ENCODE measurements at regions not wholly inside any gene's neighbourhood (a gene's known extent, or its start where the extent isn't known, plus 50 kb on each side); places are given as distances from the start of the nearest gene placed in this dataset.
A peak's percentile ranks its signal among the peaks of the same experiment; 100 is the strongest.
"Not testable (repeated sequence)": the region's sequence is repeated elsewhere in the genome, so short reads cannot be mapped to it uniquely, and the experiment has no call there.

DNA sequence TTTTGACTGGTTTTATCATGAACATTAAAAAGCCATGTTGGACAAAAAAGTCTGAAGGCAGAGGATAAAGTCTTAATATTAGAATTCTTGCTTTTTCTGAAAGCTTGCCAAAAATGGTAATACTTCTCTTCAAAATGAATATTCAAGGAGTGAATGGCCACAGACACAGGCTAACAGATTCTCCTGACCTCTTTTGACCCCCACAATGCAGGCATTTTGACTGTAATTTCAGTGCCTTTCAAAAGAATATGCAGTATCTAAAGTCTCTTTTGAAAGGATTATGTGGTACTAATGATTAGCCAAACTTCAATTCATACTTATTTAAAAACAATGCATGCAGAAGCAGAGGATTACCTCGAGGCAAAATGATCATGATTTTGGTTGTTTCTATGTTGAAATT lies 557.8 kb upstream of the GCFC2 start:
- no peak for DNase-seq (ENCODE audit: low read depth, low spot score)

GRCh38 chr2:76257802-76258201 lies 547.1 kb upstream of the GCFC2 start:
- no peak for DNase-seq (ENCODE audit: low read depth, low spot score)

DNA sequence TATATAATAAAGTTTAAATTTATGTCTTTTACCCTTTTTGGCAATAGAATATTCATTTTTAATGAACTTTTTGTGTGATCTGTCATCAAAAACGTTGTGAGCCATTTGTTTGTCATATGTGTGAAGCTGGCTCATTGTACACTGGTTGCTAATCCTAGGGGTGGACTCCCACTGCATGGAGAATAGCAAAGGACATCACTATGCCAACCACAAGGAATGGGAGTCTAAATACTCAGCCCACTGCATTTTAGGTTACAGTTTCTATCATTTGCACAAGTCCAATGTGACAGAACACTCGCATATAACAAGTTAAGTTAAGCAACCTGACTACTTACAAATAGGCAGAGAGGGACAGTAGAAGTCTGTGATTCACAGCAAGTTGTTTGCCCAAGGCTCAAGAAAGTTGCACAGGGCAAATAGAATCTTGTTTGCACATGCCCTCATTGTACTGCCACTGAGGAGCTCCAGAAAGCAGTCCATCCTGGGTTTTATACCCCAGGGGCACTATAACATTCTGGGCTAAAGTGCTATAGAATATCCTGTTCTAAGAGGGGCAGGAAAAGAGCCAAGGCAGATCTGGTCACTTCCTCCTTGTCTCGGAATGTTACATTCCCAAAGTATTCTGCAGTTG lies 545.9 kb upstream of the GCFC2 start:
- DNase-seq (ENCODE audit: low read depth, low spot score): no peak

GRCh38 chr2:76252704-76253103 lies 542.0 kb upstream of the GCFC2 start:
- DNase-seq (ENCODE audit: low read depth, low spot score): no peak

GRCh38 chr2:76251342-76251741 lies 540.6 kb upstream of the GCFC2 start:
- no peak for DNase-seq (ENCODE audit: low read depth, low spot score)

- DNase-seq (ENCODE audit: low read depth, low spot score): no peak
Observed at GRCh38 chr2:76247006-76247405, 536.3 kb upstream of the GCFC2 start.

- DNase-seq (ENCODE audit: low read depth, low spot score): no peak
Observed at GRCh38 chr2:76211991-76212985, 501.6 kb upstream of the GCFC2 start.

- DNase-seq (ENCODE audit: low read depth, low spot score): no peak
Observed at GRCh38 chr2:76210551-76210950, 499.8 kb upstream of the GCFC2 start.

DNA sequence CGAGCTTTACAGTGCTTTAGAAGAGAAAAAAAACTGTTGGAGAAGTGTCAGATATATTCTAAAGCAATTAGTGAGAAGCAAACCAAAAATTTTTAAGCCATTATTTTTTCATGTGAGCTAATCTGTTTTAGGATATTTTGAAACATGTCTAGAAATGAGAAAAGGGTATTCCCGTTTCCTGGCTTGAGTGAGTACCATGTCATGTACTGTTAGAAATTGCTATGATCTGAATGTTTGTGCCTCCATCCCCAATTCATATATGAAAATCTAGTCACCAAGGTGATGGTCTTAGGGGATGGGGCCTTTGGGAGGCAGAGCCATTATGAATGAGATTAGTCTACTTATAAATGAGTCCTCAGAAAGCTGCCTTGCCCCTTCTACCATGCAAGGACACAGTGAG lies 493.3 kb upstream of the GCFC2 start:
- DNase-seq (ENCODE audit: low read depth, low spot score): no peak

DNA sequence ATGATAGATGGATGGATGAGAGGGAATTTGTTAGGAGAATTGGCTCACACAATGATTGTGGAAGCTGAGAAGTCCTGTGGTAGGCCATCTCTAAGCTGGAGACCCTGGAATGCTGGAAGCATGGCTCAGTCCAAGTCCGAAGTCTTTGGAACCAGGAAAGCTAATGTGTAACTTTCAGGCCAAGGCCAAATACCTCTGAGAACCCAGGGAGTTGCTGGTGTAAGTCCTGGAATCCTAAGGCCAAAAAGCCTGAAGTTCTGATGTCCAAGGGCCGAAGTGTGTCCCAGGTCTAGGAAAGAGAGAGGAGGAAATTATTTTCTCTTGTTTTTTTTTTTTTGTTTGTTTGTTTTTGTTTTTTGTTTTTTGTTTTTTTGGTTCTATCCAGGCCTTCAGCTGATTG lies 492.2 kb upstream of the GCFC2 start:
- DNase-seq (ENCODE audit: low read depth, low spot score): no peak

DNA sequence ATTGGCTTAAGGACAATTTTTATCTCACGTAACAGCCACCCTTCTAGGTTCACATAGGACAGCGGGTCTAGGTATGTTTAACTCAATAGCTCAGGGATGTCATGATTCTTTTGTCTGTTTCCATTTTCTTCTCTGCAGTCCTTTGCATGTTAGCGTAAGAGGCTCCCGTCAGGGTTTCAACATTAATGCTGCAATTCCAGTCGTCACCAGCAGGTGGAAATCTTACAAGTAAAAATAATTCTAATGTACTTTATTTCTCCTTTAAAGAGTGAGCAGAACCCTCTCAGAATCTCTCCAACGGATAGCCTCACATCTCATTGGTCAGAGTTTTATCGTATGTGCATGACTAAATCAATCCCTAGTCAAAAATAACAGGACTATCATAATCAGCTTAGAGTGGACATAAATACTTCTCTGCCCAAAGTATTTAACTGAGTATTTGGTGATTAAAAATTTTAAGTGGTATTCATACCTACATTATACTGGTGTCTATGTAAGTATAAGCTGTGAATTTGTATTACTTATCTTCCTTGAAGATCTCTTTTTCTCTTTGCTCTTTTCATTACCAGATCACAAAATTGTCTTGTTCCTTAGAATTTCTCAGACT lies 487.2 kb upstream of the GCFC2 start:
- peak; percentile 37 for DNase-seq (ENCODE audit: low read depth, low spot score)

- no peak for DNase-seq (ENCODE audit: low read depth, low spot score)
Observed at GRCh38 chr2:76197428-76197827, 486.7 kb upstream of the GCFC2 start.

DNA sequence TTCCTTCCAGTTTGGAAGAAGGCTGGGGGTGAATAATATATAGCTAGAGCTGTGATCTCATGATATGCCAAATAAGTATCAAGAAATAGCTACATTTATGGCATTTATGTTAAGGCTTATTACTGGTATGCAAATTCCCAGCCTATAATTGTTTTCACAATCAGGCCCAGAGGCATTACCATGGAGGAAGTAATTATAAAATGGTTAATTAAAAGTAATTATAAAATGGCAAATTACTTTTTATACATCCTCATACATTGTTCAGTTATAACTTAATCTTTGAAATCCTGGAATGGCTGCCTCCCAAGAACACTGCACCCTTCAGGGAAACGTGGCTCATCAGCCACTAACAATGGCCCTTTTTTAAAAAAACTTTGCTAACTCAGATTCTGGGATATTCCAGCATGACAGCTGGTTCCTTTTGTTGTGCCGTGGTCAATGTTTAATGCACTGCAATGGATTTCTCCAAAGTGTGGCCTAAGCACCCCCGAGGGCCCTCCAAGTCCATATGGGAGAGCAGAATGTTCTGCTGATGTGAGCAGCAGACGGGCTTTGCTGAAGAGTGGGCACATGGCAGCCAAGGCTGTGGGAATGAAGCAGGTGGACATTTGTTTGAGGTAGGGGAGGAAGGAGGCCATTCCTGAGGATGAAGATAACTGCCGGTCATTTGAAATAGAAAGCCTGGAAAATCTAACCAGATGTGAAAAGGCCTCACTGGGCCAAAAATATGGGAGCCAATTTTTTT lies 483.5 kb upstream of the GCFC2 start:
- no peak for DNase-seq (ENCODE audit: low read depth, low spot score)

DNA sequence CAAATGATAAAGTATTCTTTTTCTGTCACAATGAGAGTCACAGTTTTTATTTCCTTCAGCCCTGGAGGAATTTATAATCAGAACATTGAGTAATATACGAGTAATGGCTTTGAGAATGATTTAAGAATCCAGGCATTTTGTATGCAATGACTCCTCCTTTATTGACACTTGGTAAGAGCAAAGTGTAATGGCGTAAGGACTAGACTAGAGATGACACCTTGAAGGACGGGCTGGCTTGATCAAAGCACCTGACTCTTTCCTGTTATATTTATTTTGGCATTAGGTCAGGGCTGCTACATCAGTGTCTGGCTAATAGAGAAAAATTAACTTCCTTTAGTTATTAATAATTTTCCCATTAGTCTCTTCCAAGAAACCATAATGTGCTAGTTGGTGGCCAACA lies 482.4 kb upstream of the GCFC2 start:
- DNase-seq (ENCODE audit: low read depth, low spot score): no peak

DNA sequence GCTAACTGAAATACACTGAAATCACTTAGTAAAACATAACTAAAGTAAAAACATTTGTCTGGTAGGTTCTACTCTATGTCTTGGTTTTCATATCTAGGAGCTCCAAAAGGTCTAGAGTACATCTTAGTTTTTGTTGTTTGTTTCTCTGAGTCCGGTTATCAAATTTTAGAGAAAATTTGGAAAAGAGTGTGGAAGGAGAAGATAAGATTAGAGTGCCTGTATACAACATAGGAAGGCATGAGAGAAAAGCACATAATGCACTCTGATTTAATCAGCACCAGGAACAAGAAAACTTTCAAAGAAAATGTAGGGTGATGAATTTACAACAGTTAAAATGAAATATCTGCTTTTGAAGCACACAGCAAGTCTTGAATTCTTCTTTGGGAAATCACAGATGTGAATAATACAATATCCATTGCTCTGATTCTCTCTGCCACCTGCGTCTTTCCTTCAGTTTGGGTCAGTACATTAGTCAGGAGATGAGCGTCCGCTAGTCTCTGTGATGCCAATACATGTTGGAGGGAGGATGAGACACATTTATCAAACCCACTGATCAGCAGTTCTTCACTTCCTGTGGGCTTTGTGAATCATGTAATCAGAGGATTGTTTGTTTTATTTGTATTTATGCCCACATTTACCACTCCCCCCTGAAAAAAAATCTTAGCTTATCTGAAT lies 477.8 kb upstream of the GCFC2 start:
- no peak for DNase-seq (ENCODE audit: low read depth, low spot score)

DNA sequence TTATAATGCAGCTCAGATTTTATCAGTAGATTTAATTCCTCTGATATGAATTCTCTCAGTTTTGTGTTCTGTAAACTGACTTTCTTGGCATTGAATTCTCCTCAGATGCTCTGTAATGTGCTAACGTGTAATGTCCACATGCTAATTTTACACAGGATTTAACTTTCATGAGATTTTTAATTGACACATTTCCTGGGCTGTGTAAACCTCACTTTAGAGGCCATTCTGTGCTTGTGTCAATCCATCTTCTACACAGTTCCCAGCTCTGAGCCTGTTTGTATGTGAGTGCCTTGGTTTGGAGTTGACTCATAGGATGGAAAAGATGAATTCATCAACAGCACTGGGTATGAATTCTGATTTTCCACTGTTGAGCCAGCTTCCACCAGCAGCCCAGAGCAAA lies 476.7 kb upstream of the GCFC2 start:
- no peak for DNase-seq (ENCODE audit: low read depth, low spot score)

DNA sequence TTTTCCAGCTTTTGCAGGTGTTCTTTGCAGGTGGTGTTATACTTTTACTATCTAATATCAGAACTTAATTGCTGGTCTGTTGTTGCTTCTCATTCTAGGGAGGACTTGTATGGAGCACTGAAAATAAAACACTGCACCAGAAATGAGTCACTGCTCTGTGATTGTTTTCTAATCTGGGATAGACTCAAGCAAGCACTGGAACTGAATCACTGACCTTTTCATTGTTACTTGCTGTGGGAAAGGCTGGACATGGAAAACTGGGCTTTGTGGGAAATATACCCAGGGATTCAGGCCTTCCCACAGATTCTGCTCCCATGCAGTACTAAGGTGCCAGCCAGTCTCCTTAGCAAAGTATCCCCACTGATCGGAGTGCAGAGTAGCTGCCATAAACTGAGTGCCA lies 470.0 kb upstream of the GCFC2 start:
- no peak for DNase-seq (ENCODE audit: low read depth, low spot score)

GRCh38 chr2:76178610-76179009 lies 467.9 kb upstream of the GCFC2 start:
- DNase-seq (ENCODE audit: low read depth, low spot score): no peak

- no peak for DNase-seq (ENCODE audit: low read depth, low spot score)
Observed at GRCh38 chr2:76175295-76175694, 464.6 kb upstream of the GCFC2 start.

DNA sequence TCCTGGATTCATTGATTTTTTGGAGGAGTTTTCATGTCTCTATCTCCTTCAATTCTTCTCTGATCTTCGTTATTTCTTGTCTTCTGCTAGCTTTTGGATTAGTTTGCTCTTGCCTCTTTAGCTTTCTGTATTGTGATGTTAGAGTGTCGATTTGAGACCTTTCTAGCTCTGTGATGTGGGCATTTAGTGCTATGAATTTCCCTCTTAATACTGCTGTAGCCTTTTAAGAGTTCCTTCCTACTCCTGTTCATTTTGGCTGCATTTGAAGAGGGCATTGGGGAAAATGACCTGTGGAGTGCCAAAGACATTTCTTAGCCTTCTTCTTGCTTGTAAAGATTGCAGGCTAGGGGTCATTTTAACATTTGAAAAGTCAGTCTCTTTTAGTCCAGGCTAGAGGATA lies 463.8 kb upstream of the GCFC2 start:
- no peak for DNase-seq (ENCODE audit: low read depth, low spot score)

- not testable (repeated sequence) for DNase-seq (ENCODE audit: low read depth, low spot score)
Observed at GRCh38 chr2:76173206-76173605, 462.5 kb upstream of the GCFC2 start.

Measured in smooth muscle cell of the brain vasculature (primary cell).